GM10248 (cell line): ENCODE measurements at regions not wholly inside any gene's neighbourhood (a gene's known extent, or its start where the extent isn't known, plus 50 kb on each side); places are given as distances from the start of the nearest gene placed in this dataset.

ENCODE experiments used
- CTCF ChIA-PET: fragments of 300-600 bp; sonication (Branson Sonifier 250); formaldehyde crosslinking; extraction: SDS; loops from one replicate; lab custom pipeline; 2021; ENCODE audit warnings: antibody characterized with exemption; lab: Yijun Ruan, JAX
- POLR2A ChIA-PET: fragments of 350-650 bp; sonication (Branson Sonifier 250); formaldehyde crosslinking; extraction: SDS; loops from one replicate; lab custom pipeline; 2020; ENCODE audit warnings: antibody characterized with exemption; lab: Yijun Ruan, JAX
- DNase-seq: peaks from one replicate; pipeline ENCODE4 v3.0.0; 2012; ENCODE audit errors: extremely low spot score
- TF ChIP-seq, protein P1 (sequence below): IDR thresholded peaks from 2 replicates; pipeline ENCODE4 v1.5.1; 2012; ENCODE audit warnings: mild to moderate bottlenecking, low read depth; ENCODE audit errors: extremely low read depth, missing control alignments, control extremely low read depth

DNA sequence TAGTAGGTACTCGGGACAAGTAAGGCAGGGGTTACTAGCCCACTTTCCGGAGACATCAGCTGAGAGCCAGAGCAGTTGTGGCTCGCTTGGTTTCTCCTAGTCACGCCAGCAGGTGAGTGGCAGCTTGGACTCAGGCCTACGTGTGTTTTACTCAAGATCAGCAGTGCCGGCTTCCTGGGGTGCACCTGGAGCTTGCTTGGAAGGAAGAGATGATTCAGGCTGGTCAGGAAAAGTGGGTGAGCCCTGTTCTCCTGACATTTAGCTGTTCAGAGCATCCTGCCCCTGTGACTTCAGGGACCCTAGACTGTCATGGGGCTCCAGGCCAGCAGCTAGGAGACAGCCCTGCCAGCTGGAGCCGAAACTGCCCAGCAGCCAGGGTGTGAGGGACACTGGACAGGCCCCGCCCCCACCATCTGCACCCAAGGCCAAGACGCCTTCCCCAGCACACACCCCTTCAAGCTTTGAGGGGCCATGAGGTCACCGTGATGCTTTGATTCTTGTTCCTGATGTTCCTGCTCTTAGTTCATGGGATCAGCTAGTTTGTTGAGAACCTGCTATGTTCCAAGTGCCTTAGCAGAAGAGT, 238.0 kb upstream of the CIBAR2 start:
- TF ChIP-seq, protein P1, sequence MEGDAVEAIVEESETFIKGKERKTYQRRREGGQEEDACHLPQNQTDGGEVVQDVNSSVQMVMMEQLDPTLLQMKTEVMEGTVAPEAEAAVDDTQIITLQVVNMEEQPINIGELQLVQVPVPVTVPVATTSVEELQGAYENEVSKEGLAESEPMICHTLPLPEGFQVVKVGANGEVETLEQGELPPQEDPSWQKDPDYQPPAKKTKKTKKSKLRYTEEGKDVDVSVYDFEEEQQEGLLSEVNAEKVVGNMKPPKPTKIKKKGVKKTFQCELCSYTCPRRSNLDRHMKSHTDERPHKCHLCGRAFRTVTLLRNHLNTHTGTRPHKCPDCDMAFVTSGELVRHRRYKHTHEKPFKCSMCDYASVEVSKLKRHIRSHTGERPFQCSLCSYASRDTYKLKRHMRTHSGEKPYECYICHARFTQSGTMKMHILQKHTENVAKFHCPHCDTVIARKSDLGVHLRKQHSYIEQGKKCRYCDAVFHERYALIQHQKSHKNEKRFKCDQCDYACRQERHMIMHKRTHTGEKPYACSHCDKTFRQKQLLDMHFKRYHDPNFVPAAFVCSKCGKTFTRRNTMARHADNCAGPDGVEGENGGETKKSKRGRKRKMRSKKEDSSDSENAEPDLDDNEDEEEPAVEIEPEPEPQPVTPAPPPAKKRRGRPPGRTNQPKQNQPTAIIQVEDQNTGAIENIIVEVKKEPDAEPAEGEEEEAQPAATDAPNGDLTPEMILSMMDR = no peak
- ChIA-PET CTCF (interaction anchor here (1.0 to 1.3 kb wide), 2 partner anchors 12 to 20 kb away, joined by 3 read pairs; no protein-coding TSS in a partner anchor), POLR2A (interaction anchor here (0.6 kb wide), 2 partner anchors 29 to 66 kb away, joined by 3 read pairs; no protein-coding TSS in a partner anchor)
- no peak for DNase-seq

DNA sequence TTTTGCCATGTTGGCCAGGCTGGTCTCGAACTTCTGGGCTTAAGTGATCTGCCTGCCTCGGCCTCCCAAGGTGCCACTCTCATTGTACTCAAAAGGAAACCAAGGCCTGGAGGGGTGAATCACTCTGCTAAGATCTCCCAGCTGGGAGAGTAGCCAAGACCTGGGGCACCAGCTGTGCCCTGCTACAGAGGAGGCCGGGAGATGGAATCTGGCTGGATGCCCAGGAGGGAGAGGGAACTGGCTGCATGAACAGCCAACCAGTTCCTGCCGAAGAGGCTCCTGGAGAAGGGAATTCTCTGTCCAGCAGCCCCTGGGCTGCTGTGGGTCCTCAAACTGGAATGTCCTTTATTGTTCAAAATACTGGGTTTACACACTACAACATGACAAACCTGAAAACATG, 238.7 kb upstream of the CIBAR2 start:
- TF ChIP-seq, protein P1 = no peak
- ChIA-PET CTCF (interaction anchor here (1.0 to 1.3 kb wide), 2 partner anchors 12 to 19 kb away, joined by 3 read pairs; no protein-coding TSS in a partner anchor), POLR2A (interaction anchor here (0.6 kb wide), 1 partner anchor 66 kb away, joined by 3 read pairs; no protein-coding TSS in a partner anchor)
- DNase-seq = no peak

DNA sequence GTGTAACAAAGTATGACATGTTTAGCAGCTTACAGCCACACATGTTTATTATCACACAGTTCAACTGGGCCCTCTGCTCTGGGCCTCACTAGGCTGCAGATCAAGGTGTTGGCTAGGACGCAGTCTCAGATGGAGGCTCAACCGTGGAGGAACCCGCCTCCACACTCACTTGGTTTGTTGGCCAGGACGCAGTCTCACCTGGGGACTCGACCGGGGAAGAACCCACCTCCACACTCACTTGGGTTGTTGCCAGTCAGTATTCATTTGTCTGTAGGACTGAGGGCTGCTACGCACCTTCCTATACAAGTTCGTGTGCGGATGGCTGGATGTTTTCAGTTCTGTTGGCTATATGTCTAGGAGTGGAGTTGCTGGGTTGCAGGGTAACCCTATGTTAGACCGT, 240.7 kb upstream of the CIBAR2 start:
- POLR2A ChIA-PET = no interaction called here
- TF ChIP-seq, protein P1 = no peak
- CTCF ChIA-PET = interaction anchor here (1.3 kb wide), 1 partner anchor 100 kb away, joined by 4 read pairs; no protein-coding TSS in a partner anchor
- DNase-seq = no peak

DNA sequence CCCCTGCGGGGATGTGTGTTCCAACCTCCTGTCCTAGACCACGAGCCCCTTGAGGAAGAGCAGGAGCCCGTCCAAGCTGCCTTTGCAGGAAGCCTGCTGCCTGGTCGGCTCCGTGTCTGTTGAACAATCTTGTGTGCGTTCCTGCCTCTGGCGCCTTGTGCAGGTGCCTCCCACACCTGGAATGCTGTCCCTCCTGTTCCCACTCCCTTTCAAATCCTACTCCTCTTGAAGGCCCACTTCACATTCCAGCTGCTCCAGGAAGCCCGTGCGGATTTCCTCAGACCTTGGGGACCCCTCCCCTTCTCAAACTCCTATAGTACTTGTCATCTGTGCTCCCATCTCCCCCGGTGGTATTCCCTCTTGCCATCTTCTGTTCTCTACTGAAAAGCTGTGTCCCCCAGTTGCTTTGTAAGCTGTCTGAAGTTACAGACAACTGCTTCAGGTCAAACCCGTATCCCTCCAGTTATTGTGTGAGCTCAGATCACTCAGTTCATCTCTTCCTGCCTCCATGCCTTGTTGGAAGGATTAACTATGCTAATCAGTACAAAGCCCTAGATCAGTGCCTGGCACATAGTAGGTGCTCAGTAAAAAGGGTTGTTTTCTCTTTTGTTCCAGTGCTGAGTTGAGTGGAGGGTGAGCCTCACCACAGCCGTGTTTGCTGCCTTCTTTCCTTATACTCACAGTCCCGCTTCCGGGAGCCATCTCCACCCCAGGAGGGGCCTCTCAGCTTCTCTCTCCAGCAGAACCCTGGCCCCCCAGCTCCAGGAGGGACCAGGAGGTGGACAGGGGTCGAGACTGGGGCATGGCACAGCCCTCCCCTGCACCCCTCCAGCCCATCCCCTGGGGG, 241.8 kb upstream of the CIBAR2 start:
- TF ChIP-seq, protein P1 = no peak
- CTCF ChIA-PET = interaction anchor here (1.1 to 1.6 kb wide), 4 partner anchors 12 to 87 kb away, joined by 3 to 4 read pairs (median 3); no protein-coding TSS in a partner anchor
- POLR2A ChIA-PET = no interaction called here
- no peak for DNase-seq

DNA sequence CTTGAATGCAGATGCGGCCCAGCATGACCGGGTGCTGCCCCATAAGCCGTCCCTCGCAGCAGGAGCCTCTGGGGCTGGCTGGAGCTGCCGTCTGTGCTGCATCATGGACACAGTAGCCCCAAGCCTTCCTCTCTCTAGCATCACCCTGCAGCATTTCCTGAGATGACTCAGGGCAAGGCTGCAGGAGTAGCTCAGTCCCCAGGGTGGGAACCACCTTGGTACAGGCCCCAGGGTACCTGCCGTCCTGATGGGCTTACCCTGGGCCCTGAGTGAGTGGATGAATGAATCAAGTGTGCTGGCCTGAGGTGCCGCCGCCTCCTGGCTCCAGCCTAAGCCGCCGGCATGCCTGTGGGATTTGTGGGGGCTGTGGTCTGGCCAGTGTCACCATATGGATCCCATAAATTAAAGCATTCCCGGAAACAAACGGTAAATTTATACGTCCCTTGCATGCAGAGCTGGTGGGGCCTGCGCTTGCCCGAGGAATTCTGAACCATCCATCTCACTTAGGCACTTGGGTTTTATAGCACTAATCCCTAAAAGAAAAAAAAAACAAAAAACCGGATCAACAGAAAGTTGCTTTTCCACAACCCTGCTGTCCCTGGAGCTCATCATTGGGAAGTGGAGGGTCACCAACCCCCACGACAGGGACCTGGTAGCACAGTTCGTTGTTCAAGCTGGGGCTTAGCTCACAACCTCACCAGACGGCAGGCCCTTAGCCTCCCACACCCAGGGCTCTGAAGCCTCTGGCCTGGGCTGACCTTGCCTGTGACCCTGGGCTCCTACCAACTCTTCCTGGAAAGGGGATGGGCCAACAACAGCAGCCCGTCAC, 242.6 kb upstream of the CIBAR2 start:
- ChIA-PET POLR2A (no interaction called here), CTCF (interaction anchor here (1.0 to 1.6 kb wide), 6 partner anchors 11 to 240 kb away, joined by 3 to 4 read pairs (median 3); no protein-coding TSS in a partner anchor)
- TF ChIP-seq, protein P1 = no peak
- DNase-seq = no peak

DNA sequence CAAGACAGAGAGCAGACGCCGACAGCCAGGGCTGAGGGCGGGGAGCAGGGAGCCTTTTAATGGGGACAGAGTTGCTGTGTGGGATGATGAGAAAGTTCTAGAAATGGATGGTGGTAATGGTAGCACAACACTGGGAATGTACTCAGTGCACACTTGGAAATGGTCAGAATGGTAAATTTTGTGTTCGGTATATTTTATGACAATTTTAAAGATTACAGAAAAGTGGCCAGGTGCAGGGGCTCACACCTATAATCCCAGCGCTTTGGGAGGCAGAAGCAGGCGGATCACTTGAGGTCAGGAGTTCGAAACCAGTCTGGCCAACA, 243.2 kb upstream of the CIBAR2 start:
- DNase-seq = no peak
- POLR2A ChIA-PET = no interaction called here
- CTCF ChIA-PET = interaction anchor here (1.0 to 1.2 kb wide), 3 partner anchors 17 to 241 kb away, joined by 3 to 4 read pairs (median 3); no protein-coding TSS in a partner anchor
- TF ChIP-seq, protein P1 = no peak
